ENCODE measurements at regions not wholly inside any gene's neighbourhood (a gene's known extent, or its start where the extent isn't known, plus 50 kb on each side); places are given as distances from the start of the nearest gene placed in this dataset.

- TF ChIP-seq CTCF (IDR thresholded peaks at IDR 0.05; ENCODE audit: insufficient read depth, low read depth, low read length) (no peak), EZH2 (IDR thresholded peaks at IDR 0.05; ENCODE audit: insufficient read depth, low read length) (no peak)
Observed at GRCh38 chr2:146873646-146874259, 971.1 kb upstream of the ACVR2A start.

Data from astrocyte (in vitro differentiated cells and primary cell).